ENCODE measurements at regions not wholly inside any gene's neighbourhood (a gene's known extent, or its start where the extent isn't known, plus 50 kb on each side); places are given as distances from the start of the nearest gene placed in this dataset.

- TF ChIP-seq, protein P1, sequence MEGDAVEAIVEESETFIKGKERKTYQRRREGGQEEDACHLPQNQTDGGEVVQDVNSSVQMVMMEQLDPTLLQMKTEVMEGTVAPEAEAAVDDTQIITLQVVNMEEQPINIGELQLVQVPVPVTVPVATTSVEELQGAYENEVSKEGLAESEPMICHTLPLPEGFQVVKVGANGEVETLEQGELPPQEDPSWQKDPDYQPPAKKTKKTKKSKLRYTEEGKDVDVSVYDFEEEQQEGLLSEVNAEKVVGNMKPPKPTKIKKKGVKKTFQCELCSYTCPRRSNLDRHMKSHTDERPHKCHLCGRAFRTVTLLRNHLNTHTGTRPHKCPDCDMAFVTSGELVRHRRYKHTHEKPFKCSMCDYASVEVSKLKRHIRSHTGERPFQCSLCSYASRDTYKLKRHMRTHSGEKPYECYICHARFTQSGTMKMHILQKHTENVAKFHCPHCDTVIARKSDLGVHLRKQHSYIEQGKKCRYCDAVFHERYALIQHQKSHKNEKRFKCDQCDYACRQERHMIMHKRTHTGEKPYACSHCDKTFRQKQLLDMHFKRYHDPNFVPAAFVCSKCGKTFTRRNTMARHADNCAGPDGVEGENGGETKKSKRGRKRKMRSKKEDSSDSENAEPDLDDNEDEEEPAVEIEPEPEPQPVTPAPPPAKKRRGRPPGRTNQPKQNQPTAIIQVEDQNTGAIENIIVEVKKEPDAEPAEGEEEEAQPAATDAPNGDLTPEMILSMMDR (IDR thresholded peaks at IDR 0.05; ENCODE audit: borderline replicate concordance, extremely low read depth, low read length, poor library complexity, severe bottlenecking) = no peak
- no peak for TF ChIP-seq EZH2 (IDR thresholded peaks at IDR 0.05; ENCODE audit: borderline replicate concordance, low read depth, low read length, severe bottlenecking)
These were observed 331.0 kb upstream of the RGMA start for GRCh38 chr15:93420050-93420452.
